PC-9 (cell line): ENCODE measurements at regions not wholly inside any gene's neighbourhood (a gene's known extent, or its start where the extent isn't known, plus 50 kb on each side); places are given as distances from the start of the nearest gene placed in this dataset.

Experiments
- BruUV-seq: library from RNA; stranded (reverse); fragments of 400-500 nt; replicated peaks from 2 replicates; lab custom pipeline; 2021; lab: Mats Ljungman, UMichigan
- CTCF ChIA-PET: fragments of 300-600 bp; sonication (Branson Sonifier 250); formaldehyde crosslinking; loops from one replicate; lab custom pipeline; 2022; ENCODE audit warnings: antibody characterized with exemption; lab: Charles Lee
- POLR2A ChIA-PET: fragments of 300-600 bp; sonication (Branson Sonifier 250); formaldehyde crosslinking; loops from one replicate; lab custom pipeline; 2022; ENCODE audit warnings: antibody characterized with exemption; ENCODE audit not compliant: unreplicated experiment; lab: Charles Lee
- DNase-seq, 2 experiments: peaks; one replicate each; pipeline versions ENCODE4 v3.0.0 to v3.0.0-alpha.2; 2015 to 2022; ENCODE audit warnings: mixed read lengths in 1 of 2
- H2AFZ ChIP-seq: fragments of 200-600 bp; sonication (generic); 2 replicates; pipeline ENCODE4 v1.8.1; 2017; ENCODE audit warnings: antibody characterized with exemption
- H3F3A ChIP-seq: fragments of 200-600 bp; sonication (generic); 2 replicates; pipeline ENCODE4 v1.8.1; 2017; ENCODE audit warnings: antibody characterized with exemption, mild to moderate bottlenecking, low read depth; ENCODE audit not compliant: insufficient read depth
- H3K27ac ChIP-seq: fragments of 200-600 bp; sonication (generic); 2 replicates; pipeline ENCODE4 v1.6.1; 2016; ENCODE audit warnings: mixed run types
- H3K27me3 ChIP-seq: fragments of 200-600 bp; sonication (generic); 2 replicates; pipeline ENCODE4 v1.6.1; 2016; ENCODE audit warnings: low read depth, mixed run types; ENCODE audit not compliant: insufficient read depth
- H3K36me3 ChIP-seq: fragments of 200-600 bp; sonication (generic); 2 replicates; pipeline ENCODE4 v1.6.1; 2016; ENCODE audit warnings: low read depth, mixed run types
- H3K4me1 ChIP-seq: fragments of 200-600 bp; sonication (generic); replicated peaks from 2 replicates; pipeline ENCODE4 v1.6.1; 2016; ENCODE audit warnings: mixed run types; ENCODE audit not compliant: insufficient read depth
- H3K4me2 ChIP-seq: fragments of 200-600 bp; sonication (generic); 2 replicates; pipeline ENCODE4 v1.6.1; 2017; ENCODE audit warnings: mixed run types
- H3K4me3 ChIP-seq: fragments of 200-600 bp; sonication (generic); 2 replicates; pipeline ENCODE4 v1.6.1; 2016; ENCODE audit warnings: mixed run types
- H3K79me2 ChIP-seq: fragments of 200-600 bp; sonication (generic); 2 replicates; pipeline ENCODE4 v1.6.1; 2017; ENCODE audit warnings: low read depth, mixed run types
- H3K9me2 ChIP-seq: fragments of 200-600 bp; sonication (generic); 2 replicates; pipeline ENCODE4 v1.8.1; 2017; ENCODE audit warnings: mild to moderate bottlenecking; ENCODE audit not compliant: insufficient read depth
- H3K9me3 ChIP-seq: fragments of 200-600 bp; sonication (generic); 2 replicates; pipeline ENCODE4 v1.8.1; 2016; ENCODE audit warnings: low read depth; ENCODE audit not compliant: insufficient read depth
- H4K20me1 ChIP-seq: fragments of 200-600 bp; sonication (generic); 2 replicates; pipeline ENCODE4 v1.8.1; 2017; ENCODE audit not compliant: insufficient read depth
- EZH2 ChIP-seq: fragments of 200-600 bp; sonication (generic); IDR thresholded peaks from 2 replicates; pipeline ENCODE4 v1.8.0; 2017; ENCODE audit warnings: antibody characterized with exemption, low read depth
- intact Hi-C: fragments of 100-400 bp; cut with micrococcal nuclease; formaldehyde crosslinking; loops from one replicate; pipeline ENCODE4 v1.10.0; 2022; ENCODE audit not compliant: unreplicated experiment
- TF ChIP-seq, protein P1 (sequence below): fragments of 200-600 bp; sonication (generic); conservative IDR thresholded peaks from 2 replicates; pipeline ENCODE4 v1.6.1; 2017; ENCODE audit warnings: mixed run types, antibody characterized with exemption, mild to moderate bottlenecking, moderate library complexity

DNA sequence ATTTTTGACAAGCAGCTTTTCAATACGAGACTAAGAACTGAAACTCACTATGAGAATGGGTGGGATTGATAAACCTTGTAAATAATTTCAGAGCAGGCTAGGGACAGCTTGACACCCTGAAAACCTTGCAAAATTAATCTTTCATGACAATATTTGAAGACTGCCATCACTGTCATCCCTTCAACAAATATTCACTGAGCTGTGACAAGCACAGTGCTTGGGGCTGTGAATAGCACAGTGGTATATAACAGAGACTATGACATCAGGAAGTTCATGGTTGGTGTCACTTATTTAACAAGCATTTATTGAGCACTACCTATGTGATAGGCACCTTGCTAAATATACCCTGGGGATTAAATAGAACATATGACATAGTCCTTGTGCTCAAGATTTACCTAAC lies 741.0 kb upstream of the RIOK2 start:
- H3K79me2 ChIP-seq, result no peaks in the 10 kb centered on the region
- ChIA-PET CTCF (interaction anchor here (0.6 kb wide), 1 partner anchor 13 kb away, joined by 3 read pairs; no protein-coding TSS in a partner anchor), POLR2A (no interaction called here)
- no peaks in the 10 kb centered on the region for H3K27me3 ChIP-seq
- no peaks in the 10 kb centered on the region for H4K20me1 ChIP-seq
- no peak overlapping the region for H3K27ac ChIP-seq
- no TSS peak for BruUV-seq
- no peak overlapping the region for H3K4me2 ChIP-seq
- no peaks in the 10 kb centered on the region for H3K9me3 ChIP-seq
- H3K4me1 ChIP-seq, result no peaks in the 10 kb centered on the region
- DNase-seq, result no peak
- no peaks in the 10 kb centered on the region for H3K9me2 ChIP-seq
- no peaks in the 10 kb centered on the region for H3K36me3 ChIP-seq
- H3F3A ChIP-seq, result no peaks in the 10 kb centered on the region
- TF ChIP-seq, protein P1, sequence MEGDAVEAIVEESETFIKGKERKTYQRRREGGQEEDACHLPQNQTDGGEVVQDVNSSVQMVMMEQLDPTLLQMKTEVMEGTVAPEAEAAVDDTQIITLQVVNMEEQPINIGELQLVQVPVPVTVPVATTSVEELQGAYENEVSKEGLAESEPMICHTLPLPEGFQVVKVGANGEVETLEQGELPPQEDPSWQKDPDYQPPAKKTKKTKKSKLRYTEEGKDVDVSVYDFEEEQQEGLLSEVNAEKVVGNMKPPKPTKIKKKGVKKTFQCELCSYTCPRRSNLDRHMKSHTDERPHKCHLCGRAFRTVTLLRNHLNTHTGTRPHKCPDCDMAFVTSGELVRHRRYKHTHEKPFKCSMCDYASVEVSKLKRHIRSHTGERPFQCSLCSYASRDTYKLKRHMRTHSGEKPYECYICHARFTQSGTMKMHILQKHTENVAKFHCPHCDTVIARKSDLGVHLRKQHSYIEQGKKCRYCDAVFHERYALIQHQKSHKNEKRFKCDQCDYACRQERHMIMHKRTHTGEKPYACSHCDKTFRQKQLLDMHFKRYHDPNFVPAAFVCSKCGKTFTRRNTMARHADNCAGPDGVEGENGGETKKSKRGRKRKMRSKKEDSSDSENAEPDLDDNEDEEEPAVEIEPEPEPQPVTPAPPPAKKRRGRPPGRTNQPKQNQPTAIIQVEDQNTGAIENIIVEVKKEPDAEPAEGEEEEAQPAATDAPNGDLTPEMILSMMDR, result no peak
- no peak for TF ChIP-seq EZH2
- no peak overlapping the region for H3K4me3 ChIP-seq
- no peak overlapping the region for H2AFZ ChIP-seq
- intact Hi-C loops, result no loop called here

DNA sequence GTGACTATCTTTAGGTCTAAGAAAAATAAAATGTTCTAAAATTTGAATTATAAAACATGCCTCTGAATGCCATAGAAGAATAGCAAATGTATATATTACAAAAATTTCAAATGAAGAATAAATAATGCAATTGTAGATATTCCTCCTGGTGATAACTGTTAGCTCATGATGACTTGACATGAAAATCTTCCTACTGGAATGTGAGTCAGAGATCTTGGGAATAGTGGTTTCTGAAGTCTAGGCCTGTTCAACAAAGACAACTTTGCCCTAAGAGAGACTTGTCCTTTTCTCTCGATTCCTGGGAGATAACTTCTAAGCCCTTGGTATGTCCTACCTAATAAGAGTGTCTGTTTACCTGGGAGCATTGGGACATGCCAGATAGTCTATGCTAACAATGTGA lies 746.3 kb upstream of the RIOK2 start:
- no TSS peak for BruUV-seq
- Histone ChIP-seq H3K27me3 (no peaks in the 10 kb centered on the region), H3F3A (no peaks in the 10 kb centered on the region), H3K4me1 (no peaks in the 10 kb centered on the region), H4K20me1 (no peaks in the 10 kb centered on the region), H2AFZ (no peak overlapping the region), H3K79me2 (no peaks in the 10 kb centered on the region), H3K4me3 (no peak overlapping the region), H3K4me2 (no peak overlapping the region), H3K27ac (no peak overlapping the region), H3K9me3 (no peaks in the 10 kb centered on the region), H3K36me3 (no peaks in the 10 kb centered on the region), H3K9me2 (peaks cover 6% of the 10 kb centered on the region; the same call in 1 of the 2 replicates)
- intact Hi-C loops, result no loop called here
- ChIA-PET POLR2A (no interaction called here), CTCF (no interaction called here)
- TF ChIP-seq EZH2, result no peak
- no peak for DNase-seq

DNA sequence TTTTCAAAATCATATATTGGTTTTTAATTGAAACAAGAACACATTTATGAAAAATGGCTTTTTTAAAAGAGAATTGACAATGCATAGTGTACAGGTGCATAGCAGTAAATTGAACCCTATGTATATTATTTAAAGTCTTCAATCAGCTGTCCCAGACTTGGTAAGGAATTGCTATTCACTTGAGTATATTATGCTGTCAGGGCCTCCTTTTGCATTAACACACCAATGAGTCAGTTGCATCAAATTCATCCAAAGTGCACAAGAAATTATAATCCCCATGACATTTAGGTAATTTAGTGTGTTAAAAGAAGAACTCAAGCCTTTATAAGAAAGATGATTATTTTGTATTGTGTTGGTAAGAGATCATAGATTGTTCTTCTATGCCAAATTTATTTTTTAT lies 748.8 kb upstream of the RIOK2 start:
- H3F3A ChIP-seq, result no peaks in the 10 kb centered on the region
- no peak for TF ChIP-seq EZH2
- TF ChIP-seq, protein P1, result no peak
- intact Hi-C loops, result no loop called here
- no peaks in the 10 kb centered on the region for H3K4me1 ChIP-seq
- H3K27me3 ChIP-seq, result no peaks in the 10 kb centered on the region
- no peaks in the 10 kb centered on the region for H3K9me3 ChIP-seq
- no peak overlapping the region for H3K4me2 ChIP-seq
- no peak overlapping the region for H2AFZ ChIP-seq
- no peaks in the 10 kb centered on the region for H3K79me2 ChIP-seq
- no TSS peak for BruUV-seq
- peaks cover 6% of the 10 kb centered on the region; the same call in 1 of the 2 replicates for H3K9me2 ChIP-seq
- ChIA-PET POLR2A (no interaction called here), CTCF (no interaction called here)
- H3K27ac ChIP-seq, result no peak overlapping the region
- no peaks in the 10 kb centered on the region for H3K36me3 ChIP-seq
- H4K20me1 ChIP-seq, result no peaks in the 10 kb centered on the region
- H3K4me3 ChIP-seq, result no peak overlapping the region
- no peak for DNase-seq

DNA sequence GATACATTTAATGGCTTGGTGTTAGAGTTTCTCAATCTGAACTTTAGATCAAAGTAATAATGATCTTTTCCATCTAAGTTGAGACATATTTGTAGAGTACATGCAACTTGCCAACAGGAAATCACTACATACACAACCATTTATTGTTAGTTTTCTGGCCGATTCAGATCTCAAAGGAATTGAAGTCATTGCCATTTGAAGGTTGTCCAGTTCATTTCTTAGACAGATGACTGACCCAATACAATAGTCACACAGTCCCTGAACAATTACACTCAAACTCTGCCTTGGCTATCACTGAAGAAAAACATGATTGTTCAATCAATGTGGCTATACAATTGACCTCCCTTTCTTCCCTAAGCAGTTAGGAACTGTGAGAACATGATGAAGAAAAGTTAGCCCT lies 753.2 kb upstream of the RIOK2 start:
- Histone ChIP-seq H3F3A (no peaks in the 10 kb centered on the region), H3K9me2 (peaks cover 6% of the 10 kb centered on the region; the same call in 1 of the 2 replicates), H3K27ac (no peak overlapping the region), H3K4me3 (no peak overlapping the region), H3K4me2 (no peak overlapping the region), H4K20me1 (no peaks in the 10 kb centered on the region), H3K4me1 (no peaks in the 10 kb centered on the region), H3K36me3 (no peaks in the 10 kb centered on the region), H3K9me3 (no peaks in the 10 kb centered on the region), H3K79me2 (no peaks in the 10 kb centered on the region), H3K27me3 (no peaks in the 10 kb centered on the region), H2AFZ (no peak overlapping the region)
- ChIA-PET CTCF (no interaction called here), POLR2A (no interaction called here)
- DNase-seq, result no peak
- TF ChIP-seq, protein P1, result no peak
- TF ChIP-seq EZH2, result no peak
- no TSS peak for BruUV-seq
- intact Hi-C loops, result no loop called here
